ENCODE measurements at regions not wholly inside any gene's neighbourhood (a gene's known extent, or its start where the extent isn't known, plus 50 kb on each side); places are given as distances from the start of the nearest gene placed in this dataset.

- ChIA-PET CTCF (no interaction called here), POLR2A (no interaction called here)
- Mint-ChIP-seq H3K4me3 (no peak overlapping the region), H3K36me3 (ENCODE audit: low read depth) (no peaks in the 10 kb centered on the region), H3K27ac (no peak overlapping the region), H3K9me3 (peaks cover 3% of the 10 kb centered on the region), H3K27me3 (no peaks in the 10 kb centered on the region), H3K4me1 (ENCODE audit: low read depth) (no peaks in the 10 kb centered on the region)
- no peak for TF ChIP-seq CTCF (IDR thresholded peaks at IDR 0.05)
- DNase-seq: no peak
- intact Hi-C loops (cut with micrococcal nuclease): no loop called here
- no peak for ATAC-seq
These were observed 207.5 kb upstream of the SLITRK3 start for GRCh38 chr3:165403666-165404065.

- no peak for TF ChIP-seq CTCF (IDR thresholded peaks at IDR 0.05)
- ChIA-PET CTCF (no interaction called here), POLR2A (no interaction called here)
- no peak overlapping the region for H3K27ac Mint-ChIP-seq
- H3K4me3 Mint-ChIP-seq: no peak overlapping the region
- H3K9me3 Mint-ChIP-seq: peaks cover 2% of the 10 kb centered on the region
- intact Hi-C loops (cut with micrococcal nuclease): no loop called here
- ATAC-seq: no peak
- DNase-seq: no peak
- no peaks in the 10 kb centered on the region for H3K36me3 Mint-ChIP-seq (ENCODE audit: low read depth)
- H3K4me1 Mint-ChIP-seq (ENCODE audit: low read depth): no peaks in the 10 kb centered on the region
- H3K27me3 Mint-ChIP-seq: no peaks in the 10 kb centered on the region
These were observed 199.0 kb upstream of the SLITRK3 start for GRCh38 chr3:165395188-165395587.

GRCh38 chr3:165393461-165393860 is 197.3 kb upstream of the SLITRK3 start:
- no peaks in the 10 kb centered on the region for H3K27me3 Mint-ChIP-seq
- no peak for ATAC-seq
- no peaks in the 10 kb centered on the region for H3K4me1 Mint-ChIP-seq (ENCODE audit: low read depth)
- no peaks in the 10 kb centered on the region for H3K36me3 Mint-ChIP-seq (ENCODE audit: low read depth)
- peaks cover 7% of the 10 kb centered on the region for H3K9me3 Mint-ChIP-seq
- no peak for DNase-seq
- H3K4me3 Mint-ChIP-seq: no peak overlapping the region
- ChIA-PET POLR2A (no interaction called here), CTCF (interaction anchor here (1.0 kb wide), 1 partner anchor 12 kb away, joined by 4 read pairs; no protein-coding TSS in a partner anchor)
- intact Hi-C loops (cut with micrococcal nuclease): no loop called here
- no peak for TF ChIP-seq CTCF (IDR thresholded peaks at IDR 0.05)
- no peak overlapping the region for H3K27ac Mint-ChIP-seq

GRCh38 chr3:165390166-165390565 is 194.0 kb upstream of the SLITRK3 start:
- no peaks in the 10 kb centered on the region for H3K27me3 Mint-ChIP-seq
- H3K27ac Mint-ChIP-seq: no peak overlapping the region
- no peaks in the 10 kb centered on the region for H3K4me1 Mint-ChIP-seq (ENCODE audit: low read depth)
- intact Hi-C loops (cut with micrococcal nuclease): no loop called here
- DNase-seq (no peak), ATAC-seq (no peak)
- ChIA-PET POLR2A (no interaction called here), CTCF (no interaction called here)
- peaks cover 10% of the 10 kb centered on the region for H3K9me3 Mint-ChIP-seq
- no peak overlapping the region for H3K4me3 Mint-ChIP-seq
- no peaks in the 10 kb centered on the region for H3K36me3 Mint-ChIP-seq (ENCODE audit: low read depth)
- no peak for TF ChIP-seq CTCF (IDR thresholded peaks at IDR 0.05)

GRCh38 chr3:165389653-165390052 is 193.5 kb upstream of the SLITRK3 start:
- ChIA-PET POLR2A (no interaction called here), CTCF (no interaction called here)
- Mint-ChIP-seq H3K36me3 (ENCODE audit: low read depth) (no peaks in the 10 kb centered on the region), H3K4me3 (no peak overlapping the region), H3K27ac (no peak overlapping the region), H3K9me3 (peaks cover 10% of the 10 kb centered on the region), H3K4me1 (ENCODE audit: low read depth) (no peaks in the 10 kb centered on the region), H3K27me3 (no peaks in the 10 kb centered on the region)
- no peak for ATAC-seq
- intact Hi-C loops (cut with micrococcal nuclease): no loop called here
- TF ChIP-seq CTCF (IDR thresholded peaks at IDR 0.05): no peak
- no peak for DNase-seq
